IMR-90 (cell line): ENCODE measurements at regions not wholly inside any gene's neighbourhood (a gene's known extent, or its start where the extent isn't known, plus 50 kb on each side); places are given as distances from the start of the nearest gene placed in this dataset.

ENCODE experiments used
- ATAC-seq: fragments of 200-7000 bp; cut with Tn5 transposase; 2 replicates; pipeline ENCODE4 v1.9.1; 2020; ENCODE audit warnings: low read depth, mild to moderate bottlenecking, moderate library complexity
- BruUV-seq: library from RNA; stranded (reverse); fragments of 400-500 nt; replicated peaks from 2 replicates; lab custom pipeline; 2021; lab: Mats Ljungman, UMichigan
- CTCF ChIA-PET: fragments of 300-600 bp; formaldehyde crosslinking; extraction: SDS; loops from one replicate; lab custom pipeline; 2021; ENCODE audit warnings: antibody characterized with exemption; lab: Yijun Ruan, JAX
- POLR2A ChIA-PET: fragments of 300-600 bp; sonication (Branson Sonifier 250); formaldehyde crosslinking; loops from one replicate; lab custom pipeline; 2022; ENCODE audit warnings: antibody characterized with exemption; ENCODE audit not compliant: unreplicated experiment; lab: Charles Lee
- DNase-seq: peaks from one replicate; pipeline ENCODE4 v3.0.0; 2013
- H2AFZ ChIP-seq: replicated peaks from 2 replicates; pipeline ENCODE3; 2013; ENCODE audit warnings: low read length, mild to moderate bottlenecking; ENCODE audit not compliant: poor library complexity
- H2AK5ac ChIP-seq: 2 replicates; pipeline ENCODE4 v1.6.1; 2013; ENCODE audit warnings: low read depth, low read length, inconsistent platforms
- H2AK9ac ChIP-seq: replicated peaks from 2 replicates; pipeline ENCODE3; 2013; ENCODE audit warnings: mild to moderate bottlenecking, low read depth, low read length, moderate library complexity; ENCODE audit not compliant: poor library complexity
- H2BK120ac ChIP-seq: 2 replicates; pipeline ENCODE4 v1.6.1; 2013; ENCODE audit warnings: low read depth, low read length, inconsistent platforms
- H2BK15ac ChIP-seq: 3 replicates; pipeline ENCODE4 v1.6.1; 2013; ENCODE audit warnings: low read depth, low read length, inconsistent platforms
- H2BK20ac ChIP-seq: 2 replicates; pipeline ENCODE4 v1.6.1; 2013; ENCODE audit warnings: low read depth, mild to moderate bottlenecking, inconsistent platforms, low read length, moderate library complexity
- H2BK5ac ChIP-seq: 2 replicates; pipeline ENCODE4 v1.6.1; 2013; ENCODE audit warnings: mild to moderate bottlenecking, low read depth, low read length, inconsistent platforms; ENCODE audit not compliant: poor library complexity, severe bottlenecking
- H3K14ac ChIP-seq: replicated peaks from 2 replicates; pipeline ENCODE4 v1.6.1; 2013; ENCODE audit warnings: low read depth, low read length, inconsistent platforms
- H3K18ac ChIP-seq: 2 replicates; pipeline ENCODE4 v1.6.1; 2013; ENCODE audit warnings: low read depth, low read length, control low read depth
- H3K23ac ChIP-seq: 2 replicates; pipeline ENCODE4 v1.6.1; 2013; ENCODE audit warnings: low read depth, low read length, inconsistent platforms
- H3K27ac ChIP-seq: 2 replicates; pipeline ENCODE4 v1.5.1; 2013; ENCODE audit warnings: mild to moderate bottlenecking, control low read depth, low read length; ENCODE audit not compliant: insufficient read depth
- H3K27me3 ChIP-seq: 2 replicates; pipeline ENCODE4 v1.6.1; 2013; ENCODE audit warnings: low read length; ENCODE audit not compliant: control insufficient read depth, insufficient read depth
- H3K36me3 ChIP-seq: 2 replicates; pipeline ENCODE4 v1.6.1; 2013; ENCODE audit warnings: low read length, mixed read lengths; ENCODE audit not compliant: control insufficient read depth, insufficient read depth
- H3K4ac ChIP-seq: 2 replicates; pipeline ENCODE4 v1.6.1; 2013; ENCODE audit warnings: low read depth, low read length, inconsistent platforms
- H3K4me1 ChIP-seq: 2 replicates; pipeline ENCODE4 v1.6.1; 2013; ENCODE audit warnings: low read length, mixed read lengths; ENCODE audit not compliant: control insufficient read depth, insufficient read depth
- H3K4me2 ChIP-seq: 2 replicates; pipeline ENCODE4 v1.6.1; 2013; ENCODE audit warnings: low read depth, mild to moderate bottlenecking, control low read depth, low read length, moderate library complexity
- H3K4me3 ChIP-seq: 2 replicates; pipeline ENCODE4 v1.5.1; 2013; ENCODE audit warnings: low read depth, mild to moderate bottlenecking, control low read depth, low read length, moderate library complexity; ENCODE audit not compliant: insufficient read depth
- H3K56ac ChIP-seq: 2 replicates; pipeline ENCODE4 v1.6.1; 2013; ENCODE audit warnings: low read length, inconsistent platforms; ENCODE audit not compliant: insufficient read depth; ENCODE audit errors: extremely low read depth
- H3K79me1 ChIP-seq, 2 experiments: 2 replicates each; pipeline ENCODE4 v1.6.1; 2013; ENCODE audit warnings: low read length in 2 of 2, inconsistent platforms in 1 of 2, low read depth in 1 of 2
- H3K9ac ChIP-seq: 2 replicates; pipeline ENCODE4 v1.6.1; 2013; ENCODE audit warnings: low read depth, low read length, control low read depth
- H3K9me1 ChIP-seq: 2 replicates; pipeline ENCODE4 v1.6.1; 2013; ENCODE audit warnings: low read length, inconsistent platforms; ENCODE audit not compliant: insufficient read depth
- H3K9me3 ChIP-seq: 2 replicates; pipeline ENCODE4 v1.6.1; 2013; ENCODE audit warnings: low read length; ENCODE audit not compliant: control insufficient read depth, insufficient read depth
- H4K20me1 ChIP-seq: 2 replicates; pipeline ENCODE4 v1.6.1; 2013; ENCODE audit warnings: low read length, inconsistent platforms; ENCODE audit not compliant: insufficient read depth
- H4K5ac ChIP-seq: 2 replicates; pipeline ENCODE4 v1.6.1; 2013; ENCODE audit warnings: mild to moderate bottlenecking, low read depth, low read length, control low read depth
- H4K8ac ChIP-seq, 2 experiments: 2 replicates each; pipeline ENCODE4 v1.6.1; 2013; ENCODE audit warnings: low read depth in 2 of 2, low read length in 2 of 2, control low read depth in 1 of 2, inconsistent platforms in 1 of 2
- H4K91ac ChIP-seq: 2 replicates; pipeline ENCODE4 v1.6.1; 2013; ENCODE audit warnings: low read depth, low read length, inconsistent platforms; ENCODE audit not compliant: insufficient read depth
- CEBPB ChIP-seq: IDR thresholded peaks from 2 replicates; pipeline ENCODE4 v1.6.1; 2012; ENCODE audit warnings: low read depth, low read length, improper control_type of control experiment
- CHD1 ChIP-seq: IDR thresholded peaks from 2 replicates; pipeline ENCODE4 v1.6.1; 2012; ENCODE audit warnings: low read depth, low read length, improper control_type of control experiment
- FOS ChIP-seq: fragments of 150-350 bp; IDR thresholded peaks from 2 replicates; pipeline ENCODE4 v1.6.1; 2016; ENCODE audit warnings: low read depth, low read length
- MAFK ChIP-seq: IDR thresholded peaks from 2 replicates; pipeline ENCODE4 v1.6.1; 2012; ENCODE audit warnings: low read depth, low read length, improper control_type of control experiment
- MXI1 ChIP-seq: IDR thresholded peaks from 2 replicates; pipeline ENCODE4 v1.6.1; 2012; ENCODE audit warnings: low read depth, mild to moderate bottlenecking, low read length, moderate library complexity, borderline replicate concordance
- NFE2L2 ChIP-seq: fragments of 150-350 bp; IDR thresholded peaks from 2 replicates; pipeline ENCODE4 v1.6.1; 2016; ENCODE audit warnings: low read depth, mild to moderate bottlenecking, low read length
- POLR2A ChIP-seq: IDR thresholded peaks from 2 replicates; pipeline ENCODE4 v1.6.1; 2012; ENCODE audit warnings: mild to moderate bottlenecking, low read depth, low read length
- RAD21 ChIP-seq: IDR thresholded peaks from 2 replicates; pipeline ENCODE4 v1.6.1; 2012; ENCODE audit warnings: low read length, improper control_type of control experiment
- RCOR1 ChIP-seq: IDR thresholded peaks from 2 replicates; pipeline ENCODE4 v1.6.1; 2012; ENCODE audit warnings: mild to moderate bottlenecking, low read length, improper control_type of control experiment; ENCODE audit not compliant: insufficient replicate concordance
- RFX5 ChIP-seq: IDR thresholded peaks from 2 replicates; pipeline ENCODE4 v1.8.0; 2012; ENCODE audit warnings: low read depth, mild to moderate bottlenecking, low read length, moderate library complexity
- SMC3 ChIP-seq: fragments of 150-350 bp; IDR thresholded peaks from 2 replicates; pipeline ENCODE4 v1.6.1; 2016; ENCODE audit warnings: low read depth, mild to moderate bottlenecking, antibody characterized with exemption, low read length, moderate library complexity
- WGBS, 2 experiments: methylation state at CpG; one replicate each; pipeline versions ENCODE4 v1.1.5 to v1.1.7; 2013; ENCODE audit warnings: missing lambda C conversion rate in 2 of 2; ENCODE audit not compliant: insufficient read length in 1 of 2; ENCODE audit errors: extremely low coverage in 2 of 2; 5-methylcytosine and 5-hydroxymethylcytosine counted together
- dilution Hi-C: fragments of 300-500 bp; cut with HindIII; formaldehyde crosslinking; loops from one replicate; pipeline ENCODE4 v1.14.3; 2018; ENCODE audit warnings: low sequenced_read_pairs; ENCODE audit not compliant: unreplicated experiment
- in situ Hi-C: fragments of 300-500 bp; cut with MboI; formaldehyde crosslinking; loops from 3 replicates; pipeline ENCODE4 v1.14.3; 2019; ENCODE audit warnings: low sequenced_read_pairs, inconsistent platforms, mixed read lengths
- intact Hi-C: fragments of 100-400 bp; cut with micrococcal nuclease; formaldehyde crosslinking; loops from 2 replicates; pipeline ENCODE4 v1.10.0; 2022

- H2BK20ac ChIP-seq = no peak overlapping the region
- intact Hi-C loops = no loop called here
- H3K9me1 ChIP-seq = no peaks in the 10 kb centered on the region
- no peaks in the 10 kb centered on the region for H4K20me1 ChIP-seq
- H4K5ac ChIP-seq = no peak overlapping the region
- no peak overlapping the region for H3K56ac ChIP-seq
- DNase-seq (no peak), ATAC-seq (no peak)
- H2AK5ac ChIP-seq = no peak overlapping the region
- ChIA-PET POLR2A (no interaction called here), CTCF (interaction anchor here (0.8 to 1.1 kb wide), 3 partner anchors 16 to 23 kb away, joined by 3 read pairs; no protein-coding TSS in a partner anchor)
- no peak overlapping the region for H3K4ac ChIP-seq
- dilution Hi-C loops = no loop called here
- H3K4me1 ChIP-seq = no peaks in the 10 kb centered on the region
- no peak overlapping the region for H3K23ac ChIP-seq
- no peak overlapping the region for H3K18ac ChIP-seq
- H3K14ac ChIP-seq = no peak overlapping the region
- in situ Hi-C loops = no loop called here
- no CpG with 5 or more reads among the region's 1 CpG for WGBS, 2 experiments
- no peaks in the 10 kb centered on the region for H3K27me3 ChIP-seq
- no peak overlapping the region for H2BK15ac ChIP-seq
- no peak overlapping the region for H2AFZ ChIP-seq
- no peak overlapping the region for H2AK9ac ChIP-seq
- no peak overlapping the region for H4K91ac ChIP-seq
- no peak overlapping the region for H2BK120ac ChIP-seq
- no peak overlapping the region for H3K9ac ChIP-seq
- no peak overlapping the region for H3K27ac ChIP-seq
- no peaks in the 10 kb centered on the region for H3K9me3 ChIP-seq
- no peak overlapping the region for H2BK5ac ChIP-seq
- H3K79me1 ChIP-seq = no peaks in the 10 kb centered on the region
- no TSS peak for BruUV-seq
- no peaks in the 10 kb centered on the region for H3K36me3 ChIP-seq
- no peak overlapping the region for H3K4me3 ChIP-seq
- no peak overlapping the region for H3K4me2 ChIP-seq
- TF ChIP-seq RAD21 = no peak
- no peak for TF ChIP-seq CEBPB
- no peak for TF ChIP-seq RFX5
- TF ChIP-seq CHD1 = no peak
- no peak for TF ChIP-seq SMC3
- TF ChIP-seq POLR2A = no peak
- no peak for TF ChIP-seq MAFK
- no peak for TF ChIP-seq MXI1
- TF ChIP-seq RCOR1 = no peak
- TF ChIP-seq NFE2L2 = no peak
- no peak for TF ChIP-seq FOS
- no peak overlapping the region for H4K8ac ChIP-seq
Measured at GRCh38 chr6:49030251-49031020, 432.6 kb downstream of the MMUT start.
